HEK293 (cell line): ENCODE measurements at regions not wholly inside any gene's neighbourhood (a gene's known extent, or its start where the extent isn't known, plus 50 kb on each side); places are given as distances from the start of the nearest gene placed in this dataset.

Source experiments
- CTCF ChIA-PET: fragments of 350-600 bp; formaldehyde crosslinking; extraction: SDS; loops from one replicate; lab custom pipeline; 2021; ENCODE audit warnings: antibody characterized with exemption; lab: Yijun Ruan, JAX
- POLR2A ChIA-PET: fragments of 300-600 bp; formaldehyde crosslinking; extraction: SDS; loops from one replicate; lab custom pipeline; 2020; ENCODE audit warnings: antibody characterized with exemption, inconsistent platforms; lab: Yijun Ruan, JAX
- H3K27ac ChIP-seq: fragments of 200-500 bp; sonication (Bioruptor generic); 2 replicates; pipeline ENCODE4 v1.5.1; 2014; ENCODE audit warnings: low read depth, low read length, control low read depth, inconsistent platforms; ENCODE audit errors: extremely low read depth
- H3K36me3 ChIP-seq, 2 experiments: fragments of 200-500 bp in 1 of 2; sonication (Bioruptor generic) in 1 of 2; 1 replicate in 1 of 2; 2 replicates in 1 of 2; pipeline ENCODE4 v1.5.1; 2014 to 2017; ENCODE audit warnings: inconsistent platforms in 2 of 2, low read length in 2 of 2; ENCODE audit not compliant: control insufficient read depth in 2 of 2, insufficient read depth in 1 of 2
- H3K4me1 ChIP-seq: fragments of 200-500 bp; sonication (Bioruptor generic); 2 replicates; pipeline ENCODE4 v1.5.1; 2014; ENCODE audit warnings: mild to moderate bottlenecking, low read length, inconsistent platforms; ENCODE audit not compliant: control insufficient read depth, insufficient read depth
- H3K4me3 ChIP-seq: 2 replicates; pipeline ENCODE4 v1.5.1; 2011; ENCODE audit warnings: low read depth, mild to moderate bottlenecking, control low read depth, low read length, moderate library complexity
- H3K9me3 ChIP-seq: fragments of 200-500 bp; sonication (Bioruptor generic); 2 replicates; pipeline ENCODE4 v1.5.1; 2014; ENCODE audit warnings: low read depth, low read length, inconsistent platforms; ENCODE audit not compliant: control insufficient read depth, insufficient read depth
- BCL6B ChIP-seq: fragments of 450-650 bp; formaldehyde crosslinking; IDR thresholded peaks from 2 replicates; pipeline ENCODE4 v1.5.1; 2017; ENCODE audit warnings: missing biosample characterization, missing genetic modification characterization
- GFI1B ChIP-seq: fragments of 450-650 bp; formaldehyde crosslinking; IDR thresholded peaks from 2 replicates; pipeline ENCODE4 v1.5.1; 2016; ENCODE audit warnings: missing biosample characterization, missing genetic modification characterization
- GLI2 ChIP-seq: fragments of 450-650 bp; formaldehyde crosslinking; IDR thresholded peaks from 2 replicates; pipeline ENCODE4; 2017; ENCODE audit warnings: missing biosample characterization, missing genetic modification characterization, low read depth, borderline replicate concordance
- GLIS2 ChIP-seq: fragments of 450-650 bp; formaldehyde crosslinking; IDR thresholded peaks from 2 replicates; pipeline ENCODE4 v1.5.1; 2016; ENCODE audit warnings: missing biosample characterization, missing genetic modification characterization
- HOXC10 ChIP-seq: sonication (generic); formaldehyde crosslinking; IDR thresholded peaks from 2 replicates; pipeline ENCODE4 v1.8.1; 2023; ENCODE audit warnings: mild to moderate bottlenecking, missing genetic modification reagents
- HOXD13 ChIP-seq: sonication (generic); formaldehyde crosslinking; IDR thresholded peaks from 2 replicates; pipeline ENCODE4 v1.8.0; 2022; ENCODE audit warnings: missing genetic modification reagents, borderline replicate concordance
- KLF7 ChIP-seq: fragments of 450-650 bp; formaldehyde crosslinking; IDR thresholded peaks from 2 replicates; pipeline ENCODE4 v1.5.1; 2016; ENCODE audit warnings: missing biosample characterization, missing genetic modification characterization, borderline replicate concordance
- KLF8 ChIP-seq: fragments of 450-650 bp; formaldehyde crosslinking; IDR thresholded peaks from 2 replicates; pipeline ENCODE4 v1.5.1; 2016; ENCODE audit warnings: missing biosample characterization, missing genetic modification characterization
- ZBTB8A ChIP-seq: fragments of 450-650 bp; formaldehyde crosslinking; IDR thresholded peaks from 2 replicates; pipeline ENCODE4 v1.5.1; 2016; ENCODE audit warnings: missing biosample characterization, missing genetic modification characterization
- ZNF292 ChIP-seq: fragments of 450-650 bp; formaldehyde crosslinking; IDR thresholded peaks from 2 replicates; pipeline ENCODE4 v1.5.1; 2016; ENCODE audit warnings: low read depth, missing biosample characterization, missing genetic modification characterization, borderline replicate concordance
- ZNF571 ChIP-seq: fragments of 450-650 bp; formaldehyde crosslinking; IDR thresholded peaks from 2 replicates; pipeline ENCODE4 v1.5.0; 2017; ENCODE audit warnings: missing biosample characterization, missing genetic modification characterization
- ZNF623 ChIP-seq: fragments of 450-650 bp; formaldehyde crosslinking; IDR thresholded peaks from 2 replicates; pipeline ENCODE4 v1.5.1; 2016; ENCODE audit warnings: missing biosample characterization, missing genetic modification characterization
- ZNF76 ChIP-seq: fragments of 450-650 bp; formaldehyde crosslinking; IDR thresholded peaks from 2 replicates; pipeline ENCODE4; 2016; ENCODE audit warnings: low read depth, missing biosample characterization, missing genetic modification characterization, borderline replicate concordance
- ZNF776 ChIP-seq: fragments of 450-650 bp; formaldehyde crosslinking; IDR thresholded peaks from 2 replicates; pipeline ENCODE4 v1.5.0; 2017; ENCODE audit warnings: missing biosample characterization, missing genetic modification characterization, borderline replicate concordance
- ZNF792 ChIP-seq: fragments of 450-650 bp; formaldehyde crosslinking; IDR thresholded peaks from 2 replicates; pipeline ENCODE4 v1.5.1; 2016; ENCODE audit warnings: missing biosample characterization, missing genetic modification characterization
- ZNF843 ChIP-seq: fragments of 450-650 bp; formaldehyde crosslinking; IDR thresholded peaks from 2 replicates; pipeline ENCODE4 v1.5.1; 2016; ENCODE audit warnings: missing biosample characterization, missing genetic modification characterization
- TF ChIP-seq, protein P1 (sequence below): fragments of 450-650 bp; formaldehyde crosslinking; IDR thresholded peaks from 2 replicates; pipeline ENCODE4 v1.5.1; 2016; ENCODE audit warnings: missing biosample characterization, missing genetic modification characterization
- TF ChIP-seq, protein P2 (sequence below): fragments of 450-650 bp; formaldehyde crosslinking; IDR thresholded peaks from 2 replicates; pipeline ENCODE4 v1.5.1; 2016; ENCODE audit warnings: missing biosample characterization, missing genetic modification characterization
- TF ChIP-seq, protein P3 (sequence below): fragments of 450-650 bp; formaldehyde crosslinking; IDR thresholded peaks from 2 replicates; pipeline ENCODE4 v1.5.1; 2016; ENCODE audit warnings: missing biosample characterization, missing genetic modification characterization, low read depth
- TF ChIP-seq, protein P4 (sequence below): fragments of 450-650 bp; formaldehyde crosslinking; IDR thresholded peaks from 2 replicates; pipeline ENCODE4 v1.5.1; 2017; ENCODE audit warnings: missing biosample characterization, missing genetic modification characterization

DNA sequence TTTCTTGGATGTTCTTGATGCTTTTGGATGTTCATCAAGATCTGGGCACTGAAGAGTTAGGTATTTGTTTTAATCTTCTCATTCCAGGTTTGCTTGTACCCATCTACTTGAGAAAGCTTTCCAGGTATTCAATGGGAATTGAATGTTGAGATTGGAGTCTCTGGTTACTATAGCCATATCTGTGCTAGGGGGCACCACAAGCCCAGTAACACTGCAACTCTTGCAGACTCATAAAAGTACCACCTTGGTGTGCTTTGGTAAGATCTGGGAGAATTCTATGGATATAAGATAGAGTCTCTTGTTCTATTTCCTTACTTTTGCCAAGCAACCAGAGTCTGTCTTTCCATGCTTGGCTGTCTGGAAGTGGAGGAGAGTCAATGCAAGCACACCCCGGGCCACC is 518.9 kb upstream of the VRK2 start (continued):
- TF ChIP-seq, protein P1, sequence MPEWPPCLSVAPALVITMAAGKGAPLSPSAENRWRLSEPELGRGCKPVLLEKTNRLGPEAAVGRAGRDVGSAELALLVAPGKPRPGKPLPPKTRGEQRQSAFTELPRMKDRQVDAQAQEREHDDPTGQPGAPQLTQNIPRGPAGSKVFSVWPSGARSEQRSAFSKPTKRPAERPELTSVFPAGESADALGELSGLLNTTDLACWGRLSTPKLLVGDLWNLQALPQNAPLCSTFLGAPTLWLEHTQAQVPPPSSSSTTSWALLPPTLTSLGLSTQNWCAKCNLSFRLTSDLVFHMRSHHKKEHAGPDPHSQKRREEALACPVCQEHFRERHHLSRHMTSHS (tag by site-specific recombination): no peak
- TF ChIP-seq ZNF292 (tag by site-specific recombination) (no peak), GLI2 (no peak)
- TF ChIP-seq, protein P2, sequence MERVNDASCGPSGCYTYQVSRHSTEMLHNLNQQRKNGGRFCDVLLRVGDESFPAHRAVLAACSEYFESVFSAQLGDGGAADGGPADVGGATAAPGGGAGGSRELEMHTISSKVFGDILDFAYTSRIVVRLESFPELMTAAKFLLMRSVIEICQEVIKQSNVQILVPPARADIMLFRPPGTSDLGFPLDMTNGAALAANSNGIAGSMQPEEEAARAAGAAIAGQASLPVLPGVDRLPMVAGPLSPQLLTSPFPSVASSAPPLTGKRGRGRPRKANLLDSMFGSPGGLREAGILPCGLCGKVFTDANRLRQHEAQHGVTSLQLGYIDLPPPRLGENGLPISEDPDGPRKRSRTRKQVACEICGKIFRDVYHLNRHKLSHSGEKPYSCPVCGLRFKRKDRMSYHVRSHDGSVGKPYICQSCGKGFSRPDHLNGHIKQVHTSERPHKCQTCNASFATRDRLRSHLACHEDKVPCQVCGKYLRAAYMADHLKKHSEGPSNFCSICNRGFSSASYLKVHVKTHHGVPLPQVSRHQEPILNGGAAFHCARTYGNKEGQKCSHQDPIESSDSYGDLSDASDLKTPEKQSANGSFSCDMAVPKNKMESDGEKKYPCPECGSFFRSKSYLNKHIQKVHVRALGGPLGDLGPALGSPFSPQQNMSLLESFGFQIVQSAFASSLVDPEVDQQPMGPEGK (tag by site-specific recombination): no peak

- H3K27ac ChIP-seq: no peak overlapping the region
- H3K9me3 ChIP-seq: no peaks in the 10 kb centered on the region
- H3K36me3 ChIP-seq: no peaks in the 10 kb centered on the region
- no peaks in the 10 kb centered on the region for H3K4me1 ChIP-seq
- CTCF ChIA-PET: interaction anchor here (1.3 kb wide), 1 partner anchor 9 kb away, joined by 6 read pairs; no protein-coding TSS in a partner anchor
- TF ChIP-seq ZNF776 (no peak), BCL6B (tag by site-specific recombination) (no peak), ZNF792 (tag by site-specific recombination) (no peak), KLF7 (tag by site-specific recombination) (no peak), KLF8 (tag by site-specific recombination) (no peak), ZNF843 (tag by site-specific recombination) (no peak), ZNF623 (tag by site-specific recombination) (no peak), GLI2 (no peak), ZNF76 (tag by site-specific recombination) (no peak), ZBTB8A (tag by site-specific recombination) (no peak), ZNF571 (tag by site-specific recombination) (no peak), HOXC10 (CRISPR knock-in tag) (no peak), GLIS2 (no peak), HOXD13 (CRISPR knock-in tag) (no peak), GFI1B (tag by site-specific recombination) (no peak)
- TF ChIP-seq, protein P3, sequence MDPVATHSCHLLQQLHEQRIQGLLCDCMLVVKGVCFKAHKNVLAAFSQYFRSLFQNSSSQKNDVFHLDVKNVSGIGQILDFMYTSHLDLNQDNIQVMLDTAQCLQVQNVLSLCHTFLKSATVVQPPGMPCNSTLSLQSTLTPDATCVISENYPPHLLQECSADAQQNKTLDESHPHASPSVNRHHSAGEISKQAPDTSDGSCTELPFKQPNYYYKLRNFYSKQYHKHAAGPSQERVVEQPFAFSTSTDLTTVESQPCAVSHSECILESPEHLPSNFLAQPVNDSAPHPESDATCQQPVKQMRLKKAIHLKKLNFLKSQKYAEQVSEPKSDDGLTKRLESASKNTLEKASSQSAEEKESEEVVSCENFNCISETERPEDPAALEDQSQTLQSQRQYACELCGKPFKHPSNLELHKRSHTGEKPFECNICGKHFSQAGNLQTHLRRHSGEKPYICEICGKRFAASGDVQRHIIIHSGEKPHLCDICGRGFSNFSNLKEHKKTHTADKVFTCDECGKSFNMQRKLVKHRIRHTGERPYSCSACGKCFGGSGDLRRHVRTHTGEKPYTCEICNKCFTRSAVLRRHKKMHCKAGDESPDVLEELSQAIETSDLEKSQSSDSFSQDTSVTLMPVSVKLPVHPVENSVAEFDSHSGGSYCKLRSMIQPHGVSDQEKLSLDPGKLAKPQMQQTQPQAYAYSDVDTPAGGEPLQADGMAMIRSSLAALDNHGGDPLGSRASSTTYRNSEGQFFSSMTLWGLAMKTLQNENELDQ (tag by site-specific recombination): no peak
- TF ChIP-seq, protein P4, sequence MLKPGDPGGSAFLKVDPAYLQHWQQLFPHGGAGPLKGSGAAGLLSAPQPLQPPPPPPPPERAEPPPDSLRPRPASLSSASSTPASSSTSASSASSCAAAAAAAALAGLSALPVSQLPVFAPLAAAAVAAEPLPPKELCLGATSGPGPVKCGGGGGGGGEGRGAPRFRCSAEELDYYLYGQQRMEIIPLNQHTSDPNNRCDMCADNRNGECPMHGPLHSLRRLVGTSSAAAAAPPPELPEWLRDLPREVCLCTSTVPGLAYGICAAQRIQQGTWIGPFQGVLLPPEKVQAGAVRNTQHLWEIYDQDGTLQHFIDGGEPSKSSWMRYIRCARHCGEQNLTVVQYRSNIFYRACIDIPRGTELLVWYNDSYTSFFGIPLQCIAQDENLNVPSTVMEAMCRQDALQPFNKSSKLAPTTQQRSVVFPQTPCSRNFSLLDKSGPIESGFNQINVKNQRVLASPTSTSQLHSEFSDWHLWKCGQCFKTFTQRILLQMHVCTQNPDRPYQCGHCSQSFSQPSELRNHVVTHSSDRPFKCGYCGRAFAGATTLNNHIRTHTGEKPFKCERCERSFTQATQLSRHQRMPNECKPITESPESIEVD (tag by site-specific recombination): no peak
- TF ChIP-seq, all 188 proteins: peak for 0
- H3K4me3 ChIP-seq: no peak overlapping the region
- POLR2A ChIA-PET: no interaction called here
Measured at GRCh38 chr2:57528499-57528898, 518.1 kb upstream of the VRK2 start.
